HepG2 (cell line): ENCODE measurements at regions not wholly inside any gene's neighbourhood (a gene's known extent, or its start where the extent isn't known, plus 50 kb on each side); places are given as distances from the start of the nearest gene placed in this dataset.

Source experiments
- ATAC-seq: fragments of 200-7000 bp; cut with Tn5 transposase; 3 replicates; pipeline ENCODE4 v1.9.1; 2020; ENCODE audit warnings: mild to moderate bottlenecking, moderate library complexity
- BruUV-seq: library from RNA; stranded (reverse); fragments of 400-500 nt; replicated peaks from 2 replicates; lab custom pipeline; 2021; lab: Mats Ljungman, UMichigan
- CTCF ChIA-PET: fragments of 300-600 bp; formaldehyde crosslinking; extraction: SDS; loops from one replicate; lab custom pipeline; 2021; ENCODE audit warnings: low total read pairs, inconsistent platforms, low intra/inter-chr PET ratio; lab: Yijun Ruan, JAX
- POLR2A ChIA-PET: fragments of 350-600 bp; sonication (Branson Sonifier 250); formaldehyde crosslinking; loops from one replicate; lab custom pipeline; 2020; ENCODE audit warnings: antibody characterized with exemption, inconsistent platforms; lab: Yijun Ruan, JAX
- DNase-seq: peaks from one replicate; pipeline ENCODE4 v3.0.0-alpha.2; 2015; ENCODE audit warnings: low spot score
- FAIRE-seq: peaks from 3 replicates; lab custom pipeline; 2011; peaks lifted over from hg19 to GRCh38; lab: Jason Lieb, UNC
- H2AFZ ChIP-seq: one replicate; pipeline ENCODE4 v1.6.1; 2011; ENCODE audit warnings: low read length, inconsistent platforms
- H3K27ac ChIP-seq: fragments of 300-600 bp; 3 replicates; pipeline ENCODE4 v1.8.0; 2011; ENCODE audit warnings: mixed run types, mild to moderate bottlenecking, mixed read lengths, low read length, inconsistent platforms; ENCODE audit not compliant: insufficient read depth; ENCODE audit errors: extremely low read length
- H3K27me3 ChIP-seq, 2 experiments: fragments of 200-600 bp in 1 of 2; 2 replicates in 1 of 2; 3 replicates in 1 of 2; pipeline versions ENCODE4 v1.6.0 to v1.8.0; 2011; ENCODE audit warnings: low read length in 2 of 2, mild to moderate bottlenecking in 2 of 2, moderate library complexity in 2 of 2, inconsistent platforms in 1 of 2; ENCODE audit not compliant: insufficient read depth in 2 of 2, control insufficient read depth in 1 of 2
- H3K36me3 ChIP-seq, 2 experiments: fragments of 200-600 bp in 1 of 2; replicated peaks in 1 of 2; 2 replicates in 1 of 2; 3 replicates in 1 of 2; pipeline versions ENCODE4 v1.5.1 to v1.8.0; 2011; ENCODE audit warnings: low read length in 2 of 2, inconsistent platforms in 1 of 2; ENCODE audit not compliant: insufficient read depth in 2 of 2, control insufficient read depth in 1 of 2
- H3K4me1 ChIP-seq: 2 replicates; pipeline ENCODE4 v1.5.1; 2012; ENCODE audit warnings: low read length, inconsistent platforms; ENCODE audit not compliant: insufficient read depth
- H3K4me2 ChIP-seq: 2 replicates; pipeline ENCODE4 v1.6.0; 2011; ENCODE audit warnings: low read depth, low read length, inconsistent platforms
- H3K4me3 ChIP-seq, 3 experiments: fragments of 200-600 bp in 1 of 3; sonication (generic), shearing (Covaris generic) in 1 of 3; replicated peaks in 1 of 3; 2 replicates each; pipeline ENCODE4 v1.5.1; 2011 to 2016; ENCODE audit warnings: low read length in 3 of 3, inconsistent platforms in 2 of 3, low read depth in 2 of 3, mild to moderate bottlenecking in 2 of 3, control low read depth in 1 of 3, mixed read lengths in 1 of 3; ENCODE audit not compliant: insufficient read depth in 1 of 3
- H3K79me2 ChIP-seq: one replicate; pipeline ENCODE4 v1.6.1; 2011; ENCODE audit warnings: low read length, inconsistent platforms; ENCODE audit not compliant: insufficient read depth
- H3K9ac ChIP-seq: 2 replicates; pipeline ENCODE4 v1.6.0; 2011; ENCODE audit warnings: mild to moderate bottlenecking, low read depth, low read length, inconsistent platforms; ENCODE audit not compliant: insufficient read depth
- H3K9me3 ChIP-seq: 2 replicates; pipeline ENCODE4 v1.5.1; 2012; ENCODE audit warnings: mild to moderate bottlenecking, low read length
- H4K20me1 ChIP-seq: 2 replicates; pipeline ENCODE4 v1.6.0; 2011; ENCODE audit warnings: inconsistent platforms, mild to moderate bottlenecking, low read length, moderate library complexity; ENCODE audit not compliant: insufficient read depth
- AHR ChIP-seq: IDR thresholded peaks from 2 replicates; pipeline ENCODE4 v1.6.1; 2018; ENCODE audit warnings: missing genetic modification reagents, missing compliant biosample characterization
- ATF5 ChIP-seq: sonication (generic); formaldehyde crosslinking; IDR thresholded peaks from 2 replicates; pipeline ENCODE4 v1.4.0; 2020; ENCODE audit warnings: mild to moderate bottlenecking, low read depth, missing genetic modification reagents
- CEBPB ChIP-seq: IDR thresholded peaks from 2 replicates; pipeline ENCODE4 v1.6.1; 2011; ENCODE audit warnings: low read depth, low read length, improper control_type of control experiment, borderline replicate concordance
- DNMT3B ChIP-seq: conservative IDR thresholded peaks from 2 replicates; pipeline ENCODE4 v1.6.1; 2016; ENCODE audit warnings: missing biosample characterization, control low read depth
- ESRRA ChIP-seq: sonication (generic); formaldehyde crosslinking; IDR thresholded peaks from 2 replicates; pipeline ENCODE4 v1.5.1; 2020; ENCODE audit warnings: mild to moderate bottlenecking, low read depth, missing genetic modification reagents
- HMG20B ChIP-seq: conservative IDR thresholded peaks from 2 replicates; pipeline ENCODE4 v1.6.1; 2016; ENCODE audit warnings: missing genetic modification reagents, missing compliant biosample characterization
- SKI ChIP-seq: fragments of 450-650 bp; IDR thresholded peaks from one replicate; pipeline ENCODE4 v1.6.1; 2018; ENCODE audit warnings: mild to moderate bottlenecking; ENCODE audit not compliant: partially characterized antibody
- ZFAT ChIP-seq: sonication (generic); formaldehyde crosslinking; conservative IDR thresholded peaks from 2 replicates; pipeline ENCODE4 v1.8.1; 2023; ENCODE audit warnings: missing genetic modification reagents, inconsistent platforms
- ZFP41 ChIP-seq: sonication (generic); formaldehyde crosslinking; IDR thresholded peaks from 2 replicates; pipeline ENCODE4 v1.4.0; 2020; ENCODE audit warnings: mild to moderate bottlenecking, missing genetic modification reagents, borderline replicate concordance
- ZNF260 ChIP-seq: sonication (generic); formaldehyde crosslinking; IDR thresholded peaks from 2 replicates; pipeline ENCODE4 v1.4.0; 2020; ENCODE audit warnings: missing genetic modification reagents, low read depth, mild to moderate bottlenecking, borderline replicate concordance
- ZNF382 ChIP-seq: sonication (generic); formaldehyde crosslinking; IDR thresholded peaks from 2 replicates; pipeline ENCODE4 v1.5.0; 2020; ENCODE audit warnings: missing genetic modification reagents, mild to moderate bottlenecking, borderline replicate concordance
- ZNF569 ChIP-seq: sonication (generic); formaldehyde crosslinking; IDR thresholded peaks from 2 replicates; pipeline ENCODE4 v1.5.0; 2020; ENCODE audit warnings: mild to moderate bottlenecking, missing genetic modification reagents, moderate library complexity, borderline replicate concordance
- ZNF580 ChIP-seq: IDR thresholded peaks from 2 replicates; pipeline ENCODE4 v1.6.1; 2016; ENCODE audit warnings: low read depth, borderline replicate concordance
- ZNF691 ChIP-seq: sonication (generic); formaldehyde crosslinking; IDR thresholded peaks from 2 replicates; pipeline ENCODE4 v1.4.0; 2020; ENCODE audit warnings: missing genetic modification reagents, low read depth, mild to moderate bottlenecking, borderline replicate concordance
- ZNF713 ChIP-seq: sonication (generic); formaldehyde crosslinking; IDR thresholded peaks from 2 replicates; pipeline ENCODE4 v1.4.0; 2020; ENCODE audit warnings: mild to moderate bottlenecking, missing genetic modification reagents
- ZNF746 ChIP-seq: sonication (generic); formaldehyde crosslinking; IDR thresholded peaks from 2 replicates; pipeline ENCODE4 v1.8.0; 2022; ENCODE audit warnings: mild to moderate bottlenecking, missing genetic modification reagents
- WGBS: methylation state at CpG from one replicate; pipeline ENCODE4 v1.1.6; 2017; ENCODE audit warnings: low lambda C conversion rate; 5-methylcytosine and 5-hydroxymethylcytosine counted together
- in situ Hi-C: cut with HindIII; loops from 2 replicates; pipeline ENCODE4 v1.10.0; 2017; ENCODE audit warnings: low pct_unique_long_range_greater_than_20kb; ENCODE audit not compliant: extremely low pct_ligation_motif_present
- intact Hi-C: fragments of 100-400 bp; cut with micrococcal nuclease; formaldehyde crosslinking; loops from one replicate; pipeline ENCODE4 v1.10.0; 2022; ENCODE audit not compliant: unreplicated experiment

- H3K4me2 ChIP-seq = no peak overlapping the region
Observed at GRCh38 chr13:24630121-24630520, 50.1 kb upstream of the ATP12A start.

More at GRCh38 chr13:24630121-24630520, 50.1 kb upstream of the ATP12A start:
- H4K20me1 ChIP-seq = no peaks in the 10 kb centered on the region
- in situ Hi-C loops = no loop called here
- TF ChIP-seq ATF5 (CRISPR knock-in tag) (no peak), CEBPB (no peak), ZNF569 (CRISPR knock-in tag) (no peak), DNMT3B (no peak), ZNF746 (CRISPR knock-in tag) (no peak), ZNF713 (no peak), ESRRA (no peak), HMG20B (CRISPR knock-in tag) (no peak), ZNF382 (CRISPR knock-in tag) (no peak), ZNF260 (no peak), ZFAT (no peak), ZNF691 (CRISPR knock-in tag) (no peak), AHR (CRISPR knock-in tag) (no peak), ZFP41 (CRISPR knock-in tag) (no peak), ZNF580 (no peak), SKI (no peak)
- TF ChIP-seq, all 625 proteins: peak for 0
- Histone ChIP-seq H3K27me3 (peaks cover 0 to 3% of the 10 kb centered on the region in 2 experiments; a peak in 2 of 5 replicates), H3K9ac (no peak overlapping the region), H3K36me3 (no peaks in the 10 kb centered on the region), H2AFZ (no peak overlapping the region), H3K4me3 (no peak overlapping the region), H3K27ac (no peak overlapping the region), H3K4me1 (0 out of 2 replicates have a peak, but pooled peaks cover 20% of the 10 kb centered on the region), H3K79me2 (no peaks in the 10 kb centered on the region), H3K9me3 (no peaks in the 10 kb centered on the region)
- ChIA-PET POLR2A (no interaction called here), CTCF (no interaction called here)
- 34% methylated on average over 5 of the region's 6 CpGs for WGBS
- FAIRE-seq (no peak), ATAC-seq (no peak), DNase-seq (no peak)
- intact Hi-C loops = no loop called here
- no TSS peak for BruUV-seq
